ENCODE measurements at regions not wholly inside any gene's neighbourhood (a gene's known extent, or its start where the extent isn't known, plus 50 kb on each side); places are given as distances from the start of the nearest gene placed in this dataset.

- DNase-seq (ENCODE audit: low read depth), result no peak
Measured at GRCh38 chr4:63632858-63633257, 776.4 kb downstream of the TECRL start.

- DNase-seq (ENCODE audit: low read depth), result no peak
Measured at GRCh38 chr4:63620271-63620670, 789.0 kb downstream of the TECRL start.

GRCh38 chr4:63619771-63620170 is 789.5 kb downstream of the TECRL start:
- no peak for DNase-seq (ENCODE audit: low read depth)

- DNase-seq (ENCODE audit: low read depth), result no peak
Measured at GRCh38 chr4:63618883-63619718, 790.1 kb downstream of the TECRL start.

- no peak for DNase-seq (ENCODE audit: low read depth)
Measured at GRCh38 chr4:63607169-63607872, 801.9 kb downstream of the TECRL start.

GRCh38 chr4:63589796-63590195 is 819.5 kb downstream of the TECRL start:
- no peak for DNase-seq (ENCODE audit: low read depth)

- DNase-seq (ENCODE audit: low read depth), result no peak
Measured at GRCh38 chr4:63583561-63583960, 825.7 kb downstream of the TECRL start.

- DNase-seq (ENCODE audit: low read depth), result no peak
Measured at GRCh38 chr4:63583007-63583406, 826.2 kb downstream of the TECRL start.

GRCh38 chr4:63580796-63581475 is 828.3 kb downstream of the TECRL start:
- DNase-seq (ENCODE audit: low read depth), result no peak

- DNase-seq (ENCODE audit: low read depth), result no peak
Measured at GRCh38 chr4:63578383-63578782, 830.9 kb downstream of the TECRL start.

- DNase-seq (ENCODE audit: low read depth), result no peak
Measured at GRCh38 chr4:63566658-63567057, 842.6 kb downstream of the TECRL start.

GRCh38 chr4:63563288-63564014 is 845.8 kb downstream of the TECRL start:
- DNase-seq (ENCODE audit: low read depth), result no peak

- DNase-seq (ENCODE audit: low read depth), result no peak
Measured at GRCh38 chr4:63558709-63559108, 850.5 kb downstream of the TECRL start.

GRCh38 chr4:63556332-63556731 is 852.9 kb downstream of the TECRL start:
- no peak for DNase-seq (ENCODE audit: low read depth)

GRCh38 chr4:63553123-63553522 is 856.1 kb downstream of the TECRL start:
- DNase-seq (ENCODE audit: low read depth), result no peak

- no peak for DNase-seq (ENCODE audit: low read depth)
Measured at GRCh38 chr4:63541828-63542227, 867.4 kb downstream of the TECRL start.

GRCh38 chr4:63529581-63530337 is 879.5 kb downstream of the TECRL start:
- DNase-seq (ENCODE audit: low read depth), result no peak

- DNase-seq (ENCODE audit: low read depth), result no peak
Measured at GRCh38 chr4:63528256-63528991, 880.8 kb downstream of the TECRL start.

GRCh38 chr4:63526251-63526650 is 883.0 kb downstream of the TECRL start:
- no peak for DNase-seq (ENCODE audit: low read depth)

GRCh38 chr4:63524764-63525163 is 884.5 kb downstream of the TECRL start:
- no peak for DNase-seq (ENCODE audit: low read depth)
